ENCODE measurements at regions not wholly inside any gene's neighbourhood (a gene's known extent, or its start where the extent isn't known, plus 50 kb on each side); places are given as distances from the start of the nearest gene placed in this dataset.

- no peak for DNase-seq (ENCODE audit: insufficient read length, low spot score)
- FAIRE-seq, result no peak
Measured at GRCh38 chr2:16323551-16324543, 341.8 kb downstream of the CYRIA start.

- DNase-seq (ENCODE audit: insufficient read length, low spot score) (no peak), FAIRE-seq (no peak)
Measured at GRCh38 chr2:16323126-16323520, 342.5 kb downstream of the CYRIA start.

GRCh38 chr2:16322308-16323125 lies 343.1 kb downstream of the CYRIA start:
- no peak for DNase-seq (ENCODE audit: insufficient read length, low spot score)
- no peak for FAIRE-seq

- FAIRE-seq, result no peak
- DNase-seq (ENCODE audit: insufficient read length, low spot score), result no peak
Measured at GRCh38 chr2:16321872-16322271, 343.8 kb downstream of the CYRIA start.

GRCh38 chr2:16321256-16321655 lies 344.4 kb downstream of the CYRIA start:
- no peak for FAIRE-seq
- no peak for DNase-seq (ENCODE audit: insufficient read length, low spot score)

- FAIRE-seq, result no peak
- DNase-seq (ENCODE audit: insufficient read length, low spot score), result no peak
Measured at GRCh38 chr2:16320716-16321115, 344.9 kb downstream of the CYRIA start.

GRCh38 chr2:16319551-16320121 lies 346.0 kb downstream of the CYRIA start:
- FAIRE-seq, result no peak

GRCh38 chr2:16318474-16319195 lies 347.0 kb downstream of the CYRIA start:
- FAIRE-seq (no peak), DNase-seq (ENCODE audit: insufficient read length, low spot score) (no peak)

More at GRCh38 chr2:16319551-16320121, 346.0 kb downstream of the CYRIA start:
- DNase-seq (ENCODE audit: insufficient read length, low spot score), result no peak

- DNase-seq (ENCODE audit: insufficient read length, low spot score) (no peak), FAIRE-seq (no peak)
Measured at GRCh38 chr2:16318051-16318450, 347.6 kb downstream of the CYRIA start.

GRCh38 chr2:16317211-16317830 lies 348.3 kb downstream of the CYRIA start:
- DNase-seq (ENCODE audit: insufficient read length, low spot score), result no peak
- no peak for FAIRE-seq

- DNase-seq (ENCODE audit: insufficient read length, low spot score), result no peak
- no peak for FAIRE-seq
Measured at GRCh38 chr2:16316456-16317210, 349.0 kb downstream of the CYRIA start.

- DNase-seq (ENCODE audit: insufficient read length, low spot score), result no peak
- no peak for FAIRE-seq
Measured at GRCh38 chr2:16315908-16316307, 349.7 kb downstream of the CYRIA start.

GRCh38 chr2:16315458-16315835 lies 350.2 kb downstream of the CYRIA start:
- FAIRE-seq, result no peak
- DNase-seq (ENCODE audit: insufficient read length, low spot score), result no peak

GRCh38 chr2:16314691-16315457 lies 350.8 kb downstream of the CYRIA start:
- no peak for FAIRE-seq

GRCh38 chr2:16314001-16314400 lies 351.6 kb downstream of the CYRIA start:
- FAIRE-seq (no peak), DNase-seq (ENCODE audit: insufficient read length, low spot score) (no peak)

More at GRCh38 chr2:16314691-16315457, 350.8 kb downstream of the CYRIA start:
- no peak for DNase-seq (ENCODE audit: insufficient read length, low spot score)

GRCh38 chr2:16313235-16313975 lies 352.2 kb downstream of the CYRIA start:
- no peak for FAIRE-seq
- DNase-seq (ENCODE audit: insufficient read length, low spot score), result no peak

- DNase-seq (ENCODE audit: insufficient read length, low spot score) (no peak), FAIRE-seq (no peak)
Measured at GRCh38 chr2:16312771-16313170, 352.9 kb downstream of the CYRIA start.
